ENCODE measurements at regions not wholly inside any gene's neighbourhood (a gene's known extent, or its start where the extent isn't known, plus 50 kb on each side); places are given as distances from the start of the nearest gene placed in this dataset.

DNA sequence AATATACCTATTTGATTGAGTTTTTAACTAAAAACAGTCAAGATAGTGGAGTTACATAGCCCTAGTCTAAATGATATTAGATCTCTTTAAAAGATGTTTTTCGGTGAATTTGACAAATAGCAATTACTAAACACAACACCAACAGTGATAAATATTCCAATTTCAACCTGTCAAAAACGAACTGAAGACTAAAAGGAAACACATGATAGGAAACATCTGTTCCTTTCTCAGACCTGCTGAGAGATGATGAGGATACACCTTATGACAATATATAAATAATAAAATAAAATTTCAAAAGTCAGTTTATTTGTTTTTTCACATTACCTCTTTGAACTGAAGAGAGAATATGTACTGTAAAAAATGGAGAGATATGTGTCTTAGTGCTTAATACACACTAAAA, 232.7 kb downstream of the RASSF9 start:
- TF ChIP-seq, protein P1, sequence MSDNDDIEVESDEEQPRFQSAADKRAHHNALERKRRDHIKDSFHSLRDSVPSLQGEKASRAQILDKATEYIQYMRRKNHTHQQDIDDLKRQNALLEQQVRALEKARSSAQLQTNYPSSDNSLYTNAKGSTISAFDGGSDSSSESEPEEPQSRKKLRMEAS (IDR thresholded peaks at IDR 0.05; ENCODE audit: low read depth, low read length), result no peak
- TF ChIP-seq MYC (IDR thresholded peaks at IDR 0.05; ENCODE audit: low read depth, low read length), result no peak
- TF ChIP-seq POLR2A (IDR thresholded peaks at IDR 0.05; ENCODE audit: extremely low read depth, insufficient read length), result no peak
- TF ChIP-seq, protein P2, sequence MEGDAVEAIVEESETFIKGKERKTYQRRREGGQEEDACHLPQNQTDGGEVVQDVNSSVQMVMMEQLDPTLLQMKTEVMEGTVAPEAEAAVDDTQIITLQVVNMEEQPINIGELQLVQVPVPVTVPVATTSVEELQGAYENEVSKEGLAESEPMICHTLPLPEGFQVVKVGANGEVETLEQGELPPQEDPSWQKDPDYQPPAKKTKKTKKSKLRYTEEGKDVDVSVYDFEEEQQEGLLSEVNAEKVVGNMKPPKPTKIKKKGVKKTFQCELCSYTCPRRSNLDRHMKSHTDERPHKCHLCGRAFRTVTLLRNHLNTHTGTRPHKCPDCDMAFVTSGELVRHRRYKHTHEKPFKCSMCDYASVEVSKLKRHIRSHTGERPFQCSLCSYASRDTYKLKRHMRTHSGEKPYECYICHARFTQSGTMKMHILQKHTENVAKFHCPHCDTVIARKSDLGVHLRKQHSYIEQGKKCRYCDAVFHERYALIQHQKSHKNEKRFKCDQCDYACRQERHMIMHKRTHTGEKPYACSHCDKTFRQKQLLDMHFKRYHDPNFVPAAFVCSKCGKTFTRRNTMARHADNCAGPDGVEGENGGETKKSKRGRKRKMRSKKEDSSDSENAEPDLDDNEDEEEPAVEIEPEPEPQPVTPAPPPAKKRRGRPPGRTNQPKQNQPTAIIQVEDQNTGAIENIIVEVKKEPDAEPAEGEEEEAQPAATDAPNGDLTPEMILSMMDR (IDR thresholded peaks at IDR 0.05; ENCODE audit: low read depth, low read length), result no peak
- no peak overlapping the region for H3K4me3 ChIP-seq (ENCODE audit: low read depth, low read length)
- no peak for DNase-seq (ENCODE audit: low read depth)

DNA sequence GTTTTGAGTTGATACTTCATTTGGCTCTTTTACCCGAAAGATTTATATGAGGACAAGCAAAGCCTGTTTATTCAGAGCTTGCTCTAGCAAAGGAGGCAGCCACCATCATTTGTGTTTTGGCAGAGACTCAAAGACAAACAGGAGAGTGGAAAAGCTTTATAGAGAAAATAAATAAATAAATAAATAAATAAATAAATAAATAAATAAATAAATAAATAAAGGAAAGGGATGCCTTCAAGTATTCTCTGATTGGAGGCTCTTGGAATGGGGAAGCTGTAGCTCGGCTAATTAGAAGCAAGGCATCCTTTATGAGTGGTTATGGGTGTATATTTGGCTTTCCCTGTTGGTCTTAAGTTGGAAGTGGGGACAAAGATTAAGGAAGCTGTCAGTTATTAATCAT, 229.8 kb downstream of the RASSF9 start:
- DNase-seq (ENCODE audit: low read depth), result no peak
- no peak overlapping the region for H3K4me3 ChIP-seq (ENCODE audit: low read depth, low read length)
- TF ChIP-seq MYC (IDR thresholded peaks at IDR 0.05; ENCODE audit: low read depth, low read length) (no peak), POLR2A (IDR thresholded peaks at IDR 0.05; ENCODE audit: extremely low read depth, insufficient read length) (no peak)
- TF ChIP-seq, protein P1 (IDR thresholded peaks at IDR 0.05; ENCODE audit: low read depth, low read length), result no peak
- TF ChIP-seq, protein P2 (IDR thresholded peaks at IDR 0.05; ENCODE audit: low read depth, low read length), result no peak

DNA sequence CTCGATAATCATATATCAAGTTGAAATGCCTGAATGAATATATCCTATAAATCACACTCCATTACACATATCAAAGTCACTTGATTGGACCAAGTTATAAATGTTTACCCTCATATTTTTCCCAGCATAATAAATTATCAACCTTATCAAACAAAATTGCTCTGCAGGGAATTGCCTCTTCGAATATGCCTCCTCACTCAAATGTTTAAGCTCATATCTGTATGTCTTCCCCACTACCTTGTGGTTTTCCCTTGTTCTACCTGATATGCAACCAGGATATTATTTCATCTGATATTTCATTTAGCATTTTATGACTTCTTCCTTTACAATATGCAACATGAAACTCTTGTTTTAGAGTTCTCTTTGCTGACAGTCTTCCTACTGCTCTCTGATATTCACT, 226.4 kb downstream of the RASSF9 start:
- TF ChIP-seq POLR2A (IDR thresholded peaks at IDR 0.05; ENCODE audit: extremely low read depth, insufficient read length), result no peak
- TF ChIP-seq, protein P2 (IDR thresholded peaks at IDR 0.05; ENCODE audit: low read depth, low read length), result no peak
- TF ChIP-seq, protein P1 (IDR thresholded peaks at IDR 0.05; ENCODE audit: low read depth, low read length), result no peak
- no peak for TF ChIP-seq MYC (IDR thresholded peaks at IDR 0.05; ENCODE audit: low read depth, low read length)
- DNase-seq (ENCODE audit: low read depth), result no peak
- no peak overlapping the region for H3K4me3 ChIP-seq (ENCODE audit: low read depth, low read length)

DNA sequence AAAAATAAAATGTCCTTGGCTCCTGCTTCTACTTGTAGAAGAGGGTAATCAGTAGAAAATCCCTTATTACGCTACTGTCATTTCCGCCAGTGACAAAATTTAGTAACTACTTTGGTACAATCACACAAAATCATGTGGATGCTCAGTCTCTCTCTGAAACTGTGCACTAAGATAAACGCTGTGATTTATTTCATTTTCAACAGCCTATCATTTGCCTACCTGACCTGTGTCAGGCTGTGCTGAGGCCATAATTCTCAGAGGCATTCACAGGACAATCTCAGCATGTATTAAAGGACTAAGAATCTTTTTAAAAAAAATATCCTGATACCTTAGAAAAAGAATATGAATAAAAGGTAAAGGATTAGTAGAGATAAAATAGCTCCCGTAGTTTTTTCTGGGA, 226.0 kb downstream of the RASSF9 start:
- TF ChIP-seq POLR2A (IDR thresholded peaks at IDR 0.05; ENCODE audit: extremely low read depth, insufficient read length) (no peak), MYC (IDR thresholded peaks at IDR 0.05; ENCODE audit: low read depth, low read length) (no peak)
- TF ChIP-seq, protein P1 (IDR thresholded peaks at IDR 0.05; ENCODE audit: low read depth, low read length), result no peak
- TF ChIP-seq, protein P2 (IDR thresholded peaks at IDR 0.05; ENCODE audit: low read depth, low read length), result no peak
- H3K4me3 ChIP-seq (ENCODE audit: low read depth, low read length), result no peak overlapping the region
- DNase-seq (ENCODE audit: low read depth), result no peak

DNA sequence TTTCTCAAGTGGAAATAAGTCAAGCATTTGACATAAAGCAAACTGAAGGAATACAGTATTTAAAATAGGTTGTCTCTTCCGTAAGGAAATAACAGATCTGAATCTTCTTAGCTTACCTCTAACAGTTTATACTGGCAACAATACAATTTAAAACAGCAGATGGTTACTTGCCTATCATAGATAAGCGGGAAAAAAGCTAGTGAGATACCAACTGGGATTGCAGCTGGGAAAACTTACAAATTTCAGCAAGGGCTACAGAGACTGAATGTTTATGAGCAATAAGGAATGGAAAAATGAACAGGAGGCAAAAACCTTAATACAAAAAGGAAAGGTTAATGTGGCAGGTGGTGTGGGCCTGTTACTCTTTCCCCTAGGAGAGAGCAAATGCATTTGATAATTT, 220.0 kb downstream of the RASSF9 start:
- no peak overlapping the region for H3K4me3 ChIP-seq (ENCODE audit: low read depth, low read length)
- no peak for TF ChIP-seq MYC (IDR thresholded peaks at IDR 0.05; ENCODE audit: low read depth, low read length)
- TF ChIP-seq, protein P1 (IDR thresholded peaks at IDR 0.05; ENCODE audit: low read depth, low read length), result no peak
- TF ChIP-seq POLR2A (IDR thresholded peaks at IDR 0.05; ENCODE audit: extremely low read depth, insufficient read length), result no peak
- TF ChIP-seq, protein P2 (IDR thresholded peaks at IDR 0.05; ENCODE audit: low read depth, low read length), result no peak
- DNase-seq (ENCODE audit: low read depth), result no peak
